Head of caudate nucleus (tissue), 42 donors: ENCODE measurements at regions not wholly inside any gene's neighbourhood (a gene's known extent, or its start where the extent isn't known, plus 50 kb on each side); places are given as distances from the start of the nearest gene placed in this dataset.

ENCODE experiments used
- DNase-seq, 42 donors: peaks; one replicate each; pipeline versions ENCODE4 v3.0.0 to v3.0.0-alpha.2; 2020 to 2021; ENCODE audit warnings: mixed read lengths in 7 of 42
- intact Hi-C: fragments of 100-400 bp; cut with DNase I; formaldehyde crosslinking; loops from one replicate; pipeline ENCODE4 v1.15.0; 2022

DNA sequence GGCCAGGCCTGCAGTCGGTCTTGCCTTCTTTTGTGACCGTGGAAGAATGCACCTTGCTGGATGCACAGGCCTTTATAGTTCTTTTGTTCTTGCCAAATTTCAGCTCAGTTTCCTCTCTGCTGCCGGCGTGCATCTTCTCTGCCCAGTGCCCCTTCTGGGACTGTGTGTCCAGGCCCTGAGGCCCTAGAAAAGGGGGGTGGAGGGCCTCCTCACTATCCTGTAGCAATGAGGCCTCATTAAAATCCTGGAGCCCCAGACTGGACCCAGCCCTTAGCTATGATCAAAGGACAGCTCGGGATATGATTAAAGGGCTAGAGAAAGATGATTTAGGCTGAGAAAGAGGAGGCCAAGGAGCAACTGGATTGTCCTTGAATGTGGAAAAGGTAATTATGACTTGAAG lies 229.8 kb downstream of the SEC14L1 start:
- intact Hi-C loops = no loop called here
- DNase-seq = no peak

DNA sequence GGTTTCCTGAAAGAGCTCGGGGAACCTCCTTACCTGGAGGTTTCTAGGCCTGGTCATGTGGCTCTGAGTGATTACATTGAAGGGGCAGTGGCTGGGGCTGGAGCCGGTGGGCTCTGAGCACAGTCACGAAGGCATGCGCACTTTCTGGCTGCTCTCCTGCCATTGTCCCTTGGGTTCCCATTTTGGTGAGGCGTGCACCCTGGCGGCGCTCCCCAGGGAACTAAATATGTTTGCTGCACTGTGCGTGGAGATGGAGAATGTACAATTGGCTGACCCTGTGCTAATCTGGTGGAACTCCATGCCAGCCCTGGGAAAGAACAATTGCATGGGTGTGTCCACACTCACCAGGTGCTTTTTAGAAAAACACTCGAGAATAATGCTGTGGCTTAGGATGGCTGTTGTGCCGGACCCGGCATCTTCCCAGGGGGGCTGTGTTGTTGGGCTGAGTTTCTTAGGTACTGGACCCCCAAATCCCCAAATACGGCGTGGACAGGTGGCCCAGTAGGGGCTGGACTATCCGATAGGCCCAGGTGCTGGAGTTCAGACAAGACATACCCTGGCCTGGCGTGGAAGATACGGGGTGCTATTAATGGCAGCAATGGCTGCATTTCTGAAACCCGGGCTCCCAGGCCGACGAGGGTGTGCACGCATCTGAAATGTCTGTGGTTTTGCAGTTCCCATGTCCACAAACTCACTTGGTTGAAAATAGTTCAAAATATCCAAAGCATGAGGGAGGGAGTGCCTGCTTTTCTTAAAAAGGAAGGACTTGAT lies 230.5 kb downstream of the SEC14L1 start:
- intact Hi-C loops = no loop called here

DNA sequence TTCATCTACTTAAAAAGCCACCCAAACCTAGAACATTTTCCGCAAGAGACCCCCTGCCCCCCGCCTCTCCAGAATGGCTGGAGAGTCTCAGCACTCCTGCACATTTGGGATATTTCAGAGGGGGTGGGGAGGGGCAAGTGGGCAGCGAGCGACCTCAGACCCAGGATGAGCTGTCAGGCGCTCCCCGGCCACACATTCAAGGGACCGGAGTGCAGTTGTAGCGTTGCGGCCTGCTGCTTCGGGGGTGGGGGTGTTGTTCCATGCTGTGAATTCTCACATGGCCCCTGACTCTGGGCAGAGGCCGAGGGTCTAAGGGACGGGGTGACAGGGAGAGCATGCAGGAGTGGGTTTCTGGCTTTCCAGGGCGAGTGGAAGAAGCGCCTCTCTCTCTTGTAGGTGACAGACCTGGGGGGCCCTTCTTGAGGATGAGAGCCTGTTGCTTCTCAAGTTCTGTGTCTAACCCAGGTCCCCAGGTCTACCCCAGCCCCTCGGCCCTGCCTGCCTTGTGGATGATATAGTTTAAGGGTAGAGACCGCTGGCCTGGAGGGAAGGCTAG lies 231.2 kb downstream of the SEC14L1 start:
- intact Hi-C loops = no loop called here
- DNase-seq = no peak

More for the DNA sequence above, 230.5 kb downstream of the SEC14L1 start:
- DNase-seq = peak in 1 of 42 donors; percentile 1

DNA sequence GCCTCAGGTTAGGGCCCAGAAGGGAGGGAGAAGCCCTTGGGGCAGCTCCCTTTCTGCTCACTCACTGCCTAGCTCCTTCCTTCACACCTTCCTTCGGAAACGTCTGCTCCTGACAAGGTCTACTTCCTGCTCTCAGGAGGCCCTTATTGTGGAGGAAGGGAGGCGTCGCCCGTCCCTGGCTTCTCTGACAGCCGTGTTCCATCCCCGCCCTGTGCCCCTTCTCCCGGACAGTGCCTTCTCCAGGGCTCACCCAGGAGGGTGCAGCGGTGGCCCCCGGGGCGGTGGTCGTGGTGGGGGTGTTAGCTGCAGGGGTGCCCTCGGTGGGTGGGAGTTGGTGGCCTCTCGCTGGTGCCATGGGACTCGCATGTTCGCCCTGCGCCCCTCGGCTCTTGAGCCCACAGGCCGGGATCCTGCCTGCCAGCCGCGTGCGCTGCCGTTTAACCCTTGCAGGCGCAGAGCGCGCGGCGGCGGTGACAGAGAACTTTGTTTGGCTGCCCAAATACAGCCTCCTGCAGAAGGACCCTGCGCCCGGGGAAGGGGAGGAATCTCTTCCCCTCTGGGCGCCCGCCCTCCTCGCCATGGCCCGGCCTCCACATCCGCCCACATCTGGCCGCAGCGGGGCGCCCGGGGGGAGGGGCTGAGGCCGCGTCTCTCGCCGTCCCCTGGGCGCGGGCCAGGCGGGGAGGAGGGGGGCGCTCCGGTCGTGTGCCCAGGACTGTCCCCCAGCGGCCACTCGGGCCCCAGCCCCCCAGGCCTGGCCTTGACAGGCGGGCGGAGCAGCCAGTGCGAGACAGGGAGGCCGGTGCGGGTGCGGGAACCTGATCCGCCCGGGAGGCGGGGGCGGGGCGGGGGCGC lies 231.9 kb downstream of the SEC14L1 start:
- peak in 31 of 42 donors; percentile 10 to 65 (median 46) for DNase-seq
- intact Hi-C loops = no loop called here

DNA sequence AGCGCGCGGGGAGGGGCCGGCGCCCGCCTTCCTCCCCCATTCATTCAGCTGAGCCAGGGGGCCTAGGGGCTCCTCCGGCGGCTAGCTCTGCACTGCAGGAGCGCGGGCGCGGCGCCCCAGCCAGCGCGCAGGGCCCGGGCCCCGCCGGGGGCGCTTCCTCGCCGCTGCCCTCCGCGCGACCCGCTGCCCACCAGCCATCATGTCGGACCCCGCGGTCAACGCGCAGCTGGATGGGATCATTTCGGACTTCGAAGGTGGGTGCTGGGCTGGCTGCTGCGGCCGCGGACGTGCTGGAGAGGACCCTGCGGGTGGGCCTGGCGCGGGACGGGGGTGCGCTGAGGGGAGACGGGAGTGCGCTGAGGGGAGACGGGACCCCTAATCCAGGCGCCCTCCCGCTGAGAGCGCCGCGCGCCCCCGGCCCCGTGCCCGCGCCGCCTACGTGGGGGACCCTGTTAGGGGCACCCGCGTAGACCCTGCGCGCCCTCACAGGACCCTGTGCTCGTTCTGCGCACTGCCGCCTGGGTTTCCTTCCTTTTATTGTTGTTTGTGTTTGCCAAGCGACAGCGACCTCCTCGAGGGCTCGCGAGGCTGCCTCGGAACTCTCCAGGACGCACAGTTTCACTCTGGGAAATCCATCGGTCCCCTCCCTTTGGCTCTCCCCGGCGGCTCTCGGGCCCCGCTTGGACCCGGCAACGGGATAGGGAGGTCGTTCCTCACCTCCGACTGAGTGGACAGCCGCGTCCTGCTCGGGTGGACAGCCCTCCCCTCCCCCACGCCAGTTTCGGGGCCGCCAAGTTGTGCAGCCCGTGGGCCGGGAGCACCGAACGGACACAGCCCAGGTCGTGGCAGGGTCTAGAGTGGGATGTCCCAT lies 232.8 kb downstream of the SEC14L1 start:
- DNase-seq = peak in 2 of 42 donors; percentile 25 to 50
- intact Hi-C loops = no loop called here

DNA sequence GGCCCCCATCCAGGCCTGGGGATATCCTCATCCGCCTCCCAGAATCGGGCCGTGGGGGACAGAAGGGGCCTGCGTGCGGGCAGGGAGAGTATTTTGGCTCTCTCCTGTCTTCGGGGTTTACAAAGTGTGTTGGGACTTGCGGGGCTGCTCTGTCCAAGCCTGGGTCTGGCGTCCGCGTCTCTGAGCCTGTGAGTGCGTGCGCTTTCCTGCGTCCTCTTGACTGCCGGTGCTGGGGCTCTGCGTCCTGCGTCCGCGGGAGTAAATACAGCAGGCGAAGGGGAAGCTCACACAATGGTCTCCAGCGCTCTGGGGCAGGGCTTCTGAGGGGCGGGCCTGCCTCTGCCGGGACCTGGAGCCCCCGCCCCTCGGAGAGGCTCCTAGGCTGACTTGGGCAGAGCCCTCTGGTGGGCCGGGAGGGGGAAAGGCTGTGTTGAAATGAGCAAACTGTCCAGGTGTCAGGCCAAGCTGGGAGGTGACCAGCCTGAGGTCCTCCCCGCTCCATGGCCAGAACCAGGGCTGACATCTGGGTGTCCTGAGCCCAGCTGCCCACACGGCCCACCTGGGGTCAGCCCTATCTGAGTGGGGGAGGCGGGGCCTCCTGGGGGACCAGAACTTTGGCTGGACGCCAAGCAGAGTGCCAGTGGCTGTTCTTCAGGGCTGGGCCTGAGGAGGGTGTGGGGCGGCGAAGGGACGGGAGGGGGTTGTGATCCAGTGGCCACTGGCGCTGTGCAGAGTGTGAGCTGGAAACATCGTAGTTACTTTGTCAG lies 233.6 kb downstream of the SEC14L1 start:
- peak in 22 of 42 donors; percentile 20 to 71 (median 44) for DNase-seq
- intact Hi-C loops = no loop called here

DNA sequence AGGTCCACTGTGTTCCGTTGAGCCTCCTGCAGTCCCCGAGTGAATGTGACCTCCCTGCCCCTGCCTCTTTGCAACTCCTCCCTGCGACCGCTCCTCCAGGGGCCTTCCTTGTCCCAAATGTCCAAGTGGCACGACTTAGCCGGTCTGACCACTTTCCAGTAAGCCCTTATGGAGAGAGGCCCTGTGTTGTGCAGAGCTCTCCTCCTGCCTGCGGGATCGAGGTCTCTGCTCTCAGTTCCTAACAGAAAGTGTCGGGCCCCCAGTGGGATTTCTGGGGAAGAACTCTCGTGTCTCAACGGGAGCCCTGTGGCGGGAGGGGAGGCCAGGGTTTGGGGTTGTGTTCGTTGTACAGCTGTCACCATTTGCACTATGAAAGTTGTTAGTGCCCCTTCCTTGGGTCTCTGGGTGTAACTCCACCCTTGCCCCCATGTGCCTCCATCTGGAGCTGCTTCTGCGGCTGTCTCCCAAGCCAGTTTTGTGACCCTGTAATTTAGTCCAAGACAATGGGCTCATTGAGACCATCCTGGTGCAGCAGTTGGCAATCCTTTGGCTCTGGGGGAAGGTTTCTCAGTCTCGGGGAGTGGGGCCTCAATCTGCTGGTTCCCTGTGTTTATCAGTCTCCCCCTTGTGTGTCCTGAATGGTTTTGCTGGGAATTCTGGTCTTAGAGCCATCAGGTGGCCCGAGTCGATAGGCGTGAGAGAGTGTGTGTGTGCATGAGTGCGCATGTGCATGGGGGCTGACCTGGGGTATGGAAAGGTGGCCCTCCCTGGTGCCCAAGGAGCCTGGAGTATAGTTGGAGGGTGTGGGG lies 234.5 kb downstream of the SEC14L1 start:
- intact Hi-C loops = no loop called here
- no peak for DNase-seq

DNA sequence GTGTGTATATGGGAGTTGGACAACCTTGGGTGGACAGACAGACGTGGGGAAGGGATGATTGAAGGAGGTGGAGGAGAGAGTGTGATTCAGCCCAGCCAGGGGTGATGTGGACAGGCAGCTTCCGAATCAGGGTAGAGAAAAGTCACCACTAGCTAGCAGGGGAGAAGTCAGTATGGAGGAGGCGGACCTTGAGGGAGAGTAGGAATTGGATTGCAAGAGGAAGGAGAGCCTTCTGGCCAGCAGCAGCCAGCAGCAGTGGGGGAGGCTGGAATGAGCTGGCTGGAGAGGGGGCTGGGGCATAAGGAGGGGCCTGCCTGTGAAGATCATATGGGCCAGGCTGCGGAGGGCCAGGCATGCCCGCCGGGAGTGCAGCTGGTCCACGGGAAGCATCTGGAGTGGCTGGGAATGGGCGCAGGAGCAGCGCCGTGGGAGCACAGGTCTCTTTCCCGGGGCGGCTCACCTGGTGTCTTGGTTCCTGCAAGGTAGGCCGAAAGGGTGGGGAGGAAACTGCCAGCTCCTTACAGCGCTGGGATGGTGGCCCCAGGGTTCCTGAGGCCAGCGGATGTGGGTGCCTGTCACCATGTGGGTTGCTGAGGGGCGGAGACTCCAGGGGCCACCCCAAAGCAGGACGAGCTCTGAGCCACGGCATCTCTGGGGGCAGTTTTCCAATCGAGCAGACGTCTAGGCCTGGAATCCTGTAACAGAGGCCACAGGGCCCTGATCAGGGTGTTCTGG lies 235.3 kb downstream of the SEC14L1 start:
- intact Hi-C loops = no loop called here
- no peak for DNase-seq

DNA sequence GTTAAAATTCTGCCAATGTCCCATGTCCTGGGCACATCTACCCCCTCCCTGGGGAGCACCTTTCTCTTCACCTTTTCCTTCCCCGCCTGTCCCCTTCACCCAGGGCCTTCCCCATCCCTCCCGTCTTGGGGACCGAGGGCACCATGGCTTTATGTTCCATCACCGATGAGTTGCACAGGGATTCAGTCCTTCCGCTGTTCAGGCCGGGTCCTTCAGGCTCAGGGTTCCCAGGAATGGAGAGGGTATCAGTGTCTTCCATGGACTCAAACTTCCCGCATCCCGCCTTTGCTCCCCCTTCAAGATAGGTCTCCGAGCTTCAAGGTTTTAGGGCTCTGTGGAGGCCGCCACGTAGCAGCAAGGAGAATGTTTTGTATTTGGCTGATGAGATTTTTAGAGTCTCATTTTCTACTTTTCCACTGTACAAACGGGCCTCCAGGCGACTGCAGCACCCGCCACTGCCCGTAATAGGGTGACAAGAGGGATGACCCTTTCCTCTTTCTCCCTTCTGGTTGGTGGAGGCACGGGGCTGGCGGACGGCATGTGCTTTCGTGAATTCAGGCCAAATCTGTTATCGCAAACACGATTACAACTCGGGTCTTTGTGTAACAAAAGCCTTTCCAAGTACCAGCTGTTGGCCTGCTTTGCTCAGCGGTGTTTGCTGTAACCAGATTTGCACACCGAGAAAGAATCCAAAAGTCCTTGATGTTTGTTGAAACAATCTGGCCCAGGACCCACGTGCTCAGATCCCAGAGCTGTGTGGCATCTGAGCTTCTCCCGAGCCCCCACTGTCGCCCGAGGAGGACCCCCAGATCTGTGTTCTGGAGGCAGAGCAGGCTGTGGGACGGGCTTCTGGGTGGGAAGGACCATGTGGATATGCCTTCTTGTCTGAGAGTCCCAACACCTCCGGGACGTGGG lies 236.3 kb downstream of the SEC14L1 start:
- DNase-seq = no peak
- intact Hi-C loops = no loop called here

DNA sequence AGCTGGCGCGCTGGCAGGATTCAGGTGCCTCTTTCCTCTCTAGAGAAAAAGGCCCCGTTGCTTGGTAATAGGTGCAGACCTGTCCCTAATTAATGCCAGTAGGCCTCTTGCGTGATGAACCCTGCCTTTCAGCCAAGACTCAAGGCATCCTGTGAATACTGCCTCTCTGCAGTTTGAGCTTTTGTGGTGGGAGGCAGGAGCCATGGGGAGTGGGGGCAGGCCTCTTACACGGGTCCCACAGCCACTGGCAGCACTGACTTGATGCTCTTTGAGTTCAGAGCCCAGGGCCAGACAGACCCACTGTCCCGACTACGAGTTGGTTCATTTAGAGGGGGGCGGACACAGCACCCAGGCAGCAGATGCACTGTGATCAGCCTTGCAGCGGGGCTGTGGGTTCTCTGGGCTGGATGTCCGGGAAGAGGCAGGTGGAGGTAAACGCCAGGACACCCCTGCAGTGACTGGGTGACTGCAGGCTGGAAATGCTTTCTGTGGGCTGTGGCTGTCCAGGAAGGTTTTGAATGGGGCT lies 237.0 kb downstream of the SEC14L1 start:
- intact Hi-C loops = no loop called here
- no peak for DNase-seq

DNA sequence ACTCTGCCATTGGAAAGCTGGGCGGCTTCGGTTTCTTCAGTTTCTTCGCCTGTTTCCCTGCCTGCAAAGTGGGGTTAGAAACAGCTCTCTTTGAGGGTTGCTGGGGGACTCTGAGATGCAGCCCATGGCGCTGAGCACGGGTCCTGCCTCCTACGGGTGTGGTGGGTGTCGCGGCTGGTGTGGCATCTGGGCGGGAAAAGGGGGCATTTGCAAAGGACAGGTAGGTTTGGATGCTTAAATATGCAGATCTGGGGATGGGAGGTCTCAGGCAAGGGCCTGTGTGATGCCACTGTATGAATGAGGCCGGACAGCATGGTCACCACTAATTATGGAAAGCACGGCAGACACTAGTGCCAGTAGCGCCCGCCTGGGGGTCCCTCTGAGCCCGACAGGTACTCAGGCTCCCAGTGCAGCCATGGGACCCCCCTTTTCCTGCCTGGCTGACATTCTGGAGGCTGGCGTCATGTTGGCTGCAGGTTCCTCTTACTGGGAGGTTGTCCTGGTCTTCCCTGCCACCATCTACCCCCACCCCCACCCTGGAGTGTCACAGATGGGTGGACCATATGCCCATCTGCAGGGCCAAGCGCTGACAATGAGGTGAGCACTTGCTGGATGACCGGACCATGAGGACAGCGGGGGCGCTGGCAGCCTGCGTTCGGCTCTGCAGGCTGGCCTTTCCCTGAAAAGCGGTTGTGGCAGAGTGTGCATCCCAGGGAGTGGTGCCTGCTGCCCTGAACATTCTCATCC lies 237.7 kb downstream of the SEC14L1 start:
- intact Hi-C loops = no loop called here

DNA sequence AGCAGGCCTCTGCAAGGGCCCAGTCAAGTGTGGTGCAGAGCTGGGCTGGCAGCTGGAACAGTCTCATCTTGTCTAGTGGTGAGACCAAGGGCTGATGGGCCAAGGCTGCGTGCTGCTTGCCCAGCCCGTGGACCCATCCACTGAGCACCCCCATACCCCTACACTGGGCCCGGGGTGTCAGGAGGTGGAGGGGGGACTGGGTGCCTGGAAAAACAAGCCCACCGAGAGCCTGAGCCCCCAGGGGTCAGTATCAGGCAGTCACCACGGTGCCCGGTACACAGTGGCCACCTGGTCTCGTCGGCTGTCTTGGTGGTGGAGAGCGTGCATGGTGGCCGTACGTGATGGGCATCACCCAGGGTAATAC lies 238.3 kb downstream of the SEC14L1 start:
- intact Hi-C loops = no loop called here
- no peak for DNase-seq

More for the DNA sequence above, 237.7 kb downstream of the SEC14L1 start:
- no peak for DNase-seq

DNA sequence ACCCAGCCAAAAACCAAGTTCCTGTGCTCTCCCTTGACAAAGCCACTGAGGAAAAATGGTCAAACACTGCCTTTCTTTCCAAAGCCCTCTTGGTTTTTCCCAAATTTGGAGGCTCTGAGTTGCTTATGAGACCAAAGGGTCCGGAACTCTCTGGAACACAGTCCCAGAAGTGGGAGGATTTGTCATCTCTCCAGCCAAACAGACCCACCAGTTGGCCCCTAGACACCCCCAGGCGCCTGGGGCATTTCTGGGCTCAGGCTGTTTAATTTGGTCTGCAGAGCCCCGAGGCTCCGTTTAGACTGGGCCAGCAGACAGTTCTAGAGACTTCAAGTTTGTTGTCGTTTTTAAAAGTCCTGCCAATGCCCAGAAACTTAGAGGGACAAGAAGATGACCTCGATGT lies 239.1 kb downstream of the SEC14L1 start:
- DNase-seq = no peak
- intact Hi-C loops = no loop called here

DNA sequence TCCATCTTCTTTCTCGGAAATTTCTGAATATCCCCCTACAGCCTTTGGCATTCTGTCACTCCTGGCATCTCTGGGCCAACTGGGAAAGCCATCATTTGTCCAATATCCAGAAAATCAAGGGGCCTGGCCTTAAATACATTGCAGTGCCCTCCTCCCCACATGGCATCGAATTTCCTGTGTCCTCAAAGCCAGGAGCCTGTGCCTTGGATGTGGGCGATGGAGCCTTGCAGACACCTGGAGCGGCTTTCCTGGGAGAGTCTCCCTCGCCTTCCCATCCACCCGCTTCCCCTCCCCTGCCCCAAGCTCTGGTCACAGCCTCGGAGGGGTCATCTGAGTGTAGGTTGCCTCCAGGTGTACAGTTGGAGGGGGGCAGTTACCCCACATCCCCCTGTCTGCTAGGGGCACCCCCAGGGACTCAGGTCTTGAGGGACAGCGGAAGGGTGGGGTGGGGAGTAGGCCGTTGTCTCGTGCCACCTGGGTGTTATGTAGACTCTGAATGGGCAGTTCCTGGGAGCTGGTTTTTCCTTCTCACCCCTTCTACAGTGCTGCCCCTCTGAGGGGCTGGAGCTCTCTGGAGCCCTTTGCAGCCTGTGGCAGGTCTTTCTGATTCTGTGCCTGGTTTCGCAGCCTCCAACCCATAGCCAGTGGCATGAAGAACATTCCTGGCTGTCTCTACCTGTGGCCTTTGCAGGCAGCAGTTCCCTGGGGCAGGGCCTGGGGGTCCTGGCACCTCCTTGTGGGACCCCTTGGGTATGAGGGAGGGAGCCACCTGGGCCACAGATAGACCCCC lies 239.8 kb downstream of the SEC14L1 start:
- intact Hi-C loops = no loop called here
- DNase-seq = no peak
